PC-3 (cell line): ENCODE measurements at regions not wholly inside any gene's neighbourhood (a gene's known extent, or its start where the extent isn't known, plus 50 kb on each side); places are given as distances from the start of the nearest gene placed in this dataset.

Source experiments
- ATAC-seq: fragments of 200-7000 bp; cut with Tn5 transposase; 2 replicates; pipeline ENCODE4 v1.9.1; 2020; ENCODE audit warnings: mild to moderate bottlenecking, moderate library complexity
- BruUV-seq: library from RNA; stranded (reverse); fragments of 400-500 nt; replicated peaks from 2 replicates; lab custom pipeline; 2021; lab: Mats Ljungman, UMichigan
- CTCF ChIA-PET: fragments of 300-600 bp; sonication (Branson Sonifier 250); formaldehyde crosslinking; loops from one replicate; lab custom pipeline; 2022; ENCODE audit warnings: antibody characterized with exemption; lab: Charles Lee
- POLR2A ChIA-PET: fragments of 300-600 bp; sonication (Branson Sonifier 250); formaldehyde crosslinking; loops from one replicate; lab custom pipeline; 2022; ENCODE audit warnings: antibody characterized with exemption; ENCODE audit not compliant: unreplicated experiment; lab: Charles Lee
- DNase-seq: peaks from one replicate; pipeline ENCODE4 v3.0.0-alpha.2; 2015
- H2AFZ ChIP-seq: fragments of 300-600 bp; sonication (generic); 2 replicates; pipeline ENCODE4 v1.6.0; 2016; ENCODE audit warnings: antibody characterized with exemption, low read length
- H3F3A ChIP-seq: fragments of 300-600 bp; sonication (generic); one replicate; pipeline ENCODE4 v1.6.0; 2017; ENCODE audit warnings: antibody characterized with exemption, low read length, control low read depth, mild to moderate bottlenecking; ENCODE audit not compliant: unreplicated experiment
- H3K27ac ChIP-seq: fragments of 300-600 bp; sonication (generic); 2 replicates; pipeline ENCODE4 v1.5.1; 2016; ENCODE audit warnings: mild to moderate bottlenecking, low read length
- H3K27me3 ChIP-seq: fragments of 300-600 bp; sonication (generic); 2 replicates; pipeline ENCODE4 v1.6.1; 2016; ENCODE audit warnings: low read length, mixed read lengths
- H3K36me3 ChIP-seq: fragments of 300-600 bp; sonication (generic); 2 replicates; pipeline ENCODE4 v1.6.1; 2016; ENCODE audit warnings: low read depth, mixed run types, low read length, mixed read lengths
- H3K4me1 ChIP-seq: fragments of 300-600 bp; sonication (generic); 2 replicates; pipeline ENCODE4 v1.5.1; 2016; ENCODE audit warnings: low read length; ENCODE audit not compliant: insufficient read depth
- H3K4me2 ChIP-seq: fragments of 300-600 bp; sonication (generic); 2 replicates; pipeline ENCODE4 v1.6.0; 2016; ENCODE audit warnings: low read length
- H3K4me3 ChIP-seq: fragments of 300-600 bp; sonication (generic); 2 replicates; pipeline ENCODE4 v1.5.1; 2016; ENCODE audit warnings: mild to moderate bottlenecking, low read length, mixed read lengths
- H3K79me2 ChIP-seq: fragments of 300-600 bp; sonication (generic); 2 replicates; pipeline ENCODE4 v1.6.1; 2017; ENCODE audit warnings: low read length, mixed read lengths
- H3K9ac ChIP-seq: fragments of 300-600 bp; sonication (generic); 2 replicates; pipeline ENCODE4 v1.6.0; 2016; ENCODE audit warnings: mild to moderate bottlenecking, low read length
- H3K9me2 ChIP-seq: fragments of 300-600 bp; sonication (generic); replicated peaks from 2 replicates; pipeline ENCODE4 v1.6.1; 2016; ENCODE audit warnings: mixed run types, low read length, mixed read lengths
- H3K9me3 ChIP-seq: fragments of 300-600 bp; sonication (generic); 2 replicates; pipeline ENCODE4 v1.6.1; 2016; ENCODE audit warnings: low read length, mixed read lengths
- H4K20me1 ChIP-seq: fragments of 300-600 bp; sonication (generic); 2 replicates; pipeline ENCODE4 v1.6.1; 2016; ENCODE audit warnings: low read length, mixed read lengths
- EZH2 ChIP-seq: fragments of 300-600 bp; sonication (generic); IDR thresholded peaks from one replicate; pipeline ENCODE4 v1.6.1; 2017; ENCODE audit warnings: antibody characterized with exemption, mild to moderate bottlenecking, low read length; ENCODE audit not compliant: unreplicated experiment
- EZH2phosphoT487 ChIP-seq: fragments of 300-600 bp; sonication (generic); IDR thresholded peaks from 2 replicates; pipeline ENCODE4 v1.6.1; 2018; ENCODE audit warnings: mild to moderate bottlenecking, antibody characterized with exemption, low read length, borderline replicate concordance
- intact Hi-C: fragments of 100-400 bp; cut with micrococcal nuclease; formaldehyde crosslinking; loops from 2 replicates; pipeline ENCODE4 v1.9.0; 2023
- TF ChIP-seq, protein P1 (sequence below): fragments of 300-600 bp; sonication (generic); conservative IDR thresholded peaks from 2 replicates; pipeline ENCODE4 v1.5.1; 2017; ENCODE audit warnings: antibody characterized with exemption, low read depth, mild to moderate bottlenecking, low read length

DNA sequence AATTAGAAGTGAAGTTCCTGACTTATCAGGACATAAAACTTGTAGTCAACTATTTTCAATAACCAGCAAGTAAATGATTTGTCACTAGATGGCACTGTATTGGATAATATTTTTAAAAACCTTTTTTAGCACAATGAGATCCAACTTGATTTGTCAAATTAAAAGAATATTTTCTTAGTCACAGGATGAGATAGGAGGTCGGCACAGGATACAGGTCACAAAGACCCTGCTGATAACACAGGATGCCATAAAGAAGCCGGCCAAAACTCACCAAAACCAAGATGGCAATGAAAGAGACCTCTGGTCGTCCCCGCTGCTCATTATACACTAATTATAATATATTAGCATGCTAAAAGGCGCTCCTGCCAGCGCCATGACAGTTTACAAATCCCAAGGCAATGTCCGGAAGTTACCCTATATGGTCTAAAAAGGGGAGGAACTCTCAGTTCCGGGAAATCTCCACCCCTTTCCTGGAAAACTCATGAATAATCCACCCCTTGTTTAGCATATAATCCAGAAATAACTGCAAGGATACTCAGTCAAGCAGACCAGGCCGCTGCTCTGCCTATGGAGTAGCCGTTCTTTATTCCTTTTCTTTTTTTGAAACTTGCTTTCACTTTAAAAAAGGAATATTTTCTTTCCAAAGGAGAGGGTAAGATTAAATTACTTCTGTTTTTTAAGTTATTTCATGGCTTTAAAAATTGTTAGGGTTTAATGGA is 255.7 kb upstream of the MKLN1 start:
- peak overlapping the region; percentile 78 for H3K4me2 ChIP-seq
- peak overlapping the region; percentile 69; the same call in 1 of the 2 replicates for H2AFZ ChIP-seq
- CTCF ChIA-PET: interaction anchor here (0.6 kb wide), 1 partner anchor 120 kb away, joined by 3 read pairs; no protein-coding TSS in a partner anchor
- ATAC-seq (peak; percentile 57), DNase-seq (peak; percentile 72)
- no TSS peak for BruUV-seq
- H3K27ac ChIP-seq: peak overlapping the region; percentile 25; the same call in 1 of the 2 replicates
- 0 out of 2 replicates have a peak, but pooled peaks cover 6% of the 10 kb centered on the region for H4K20me1 ChIP-seq
- H3F3A ChIP-seq: peaks cover 5% of the 10 kb centered on the region
- no peaks in the 10 kb centered on the region for H3K9me2 ChIP-seq
- intact Hi-C loops: loop anchor here (5.0 kb wide), 1 partner anchor 35 kb away; no protein-coding TSS in a partner anchor
- H3K4me3 ChIP-seq: peak overlapping the region; percentile 56
- 0 out of 2 replicates have a peak, but pooled peaks cover 5% of the 10 kb centered on the region for H3K36me3 ChIP-seq
- no peaks in the 10 kb centered on the region for H3K27me3 ChIP-seq
- 0 out of 2 replicates have a peak overlapping the region, but pooled peaks have one; percentile 21 for H3K9ac ChIP-seq
- POLR2A ChIA-PET: no interaction called here
- no peaks in the 10 kb centered on the region for H3K9me3 ChIP-seq
- peaks cover 23% of the 10 kb centered on the region for H3K4me1 ChIP-seq
- peaks cover 26% of the 10 kb centered on the region; the same call in 1 of the 2 replicates for H3K79me2 ChIP-seq
- TF ChIP-seq, protein P1, sequence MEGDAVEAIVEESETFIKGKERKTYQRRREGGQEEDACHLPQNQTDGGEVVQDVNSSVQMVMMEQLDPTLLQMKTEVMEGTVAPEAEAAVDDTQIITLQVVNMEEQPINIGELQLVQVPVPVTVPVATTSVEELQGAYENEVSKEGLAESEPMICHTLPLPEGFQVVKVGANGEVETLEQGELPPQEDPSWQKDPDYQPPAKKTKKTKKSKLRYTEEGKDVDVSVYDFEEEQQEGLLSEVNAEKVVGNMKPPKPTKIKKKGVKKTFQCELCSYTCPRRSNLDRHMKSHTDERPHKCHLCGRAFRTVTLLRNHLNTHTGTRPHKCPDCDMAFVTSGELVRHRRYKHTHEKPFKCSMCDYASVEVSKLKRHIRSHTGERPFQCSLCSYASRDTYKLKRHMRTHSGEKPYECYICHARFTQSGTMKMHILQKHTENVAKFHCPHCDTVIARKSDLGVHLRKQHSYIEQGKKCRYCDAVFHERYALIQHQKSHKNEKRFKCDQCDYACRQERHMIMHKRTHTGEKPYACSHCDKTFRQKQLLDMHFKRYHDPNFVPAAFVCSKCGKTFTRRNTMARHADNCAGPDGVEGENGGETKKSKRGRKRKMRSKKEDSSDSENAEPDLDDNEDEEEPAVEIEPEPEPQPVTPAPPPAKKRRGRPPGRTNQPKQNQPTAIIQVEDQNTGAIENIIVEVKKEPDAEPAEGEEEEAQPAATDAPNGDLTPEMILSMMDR: peak; percentile 55
- no peak for TF ChIP-seq EZH2phosphoT487

DNA sequence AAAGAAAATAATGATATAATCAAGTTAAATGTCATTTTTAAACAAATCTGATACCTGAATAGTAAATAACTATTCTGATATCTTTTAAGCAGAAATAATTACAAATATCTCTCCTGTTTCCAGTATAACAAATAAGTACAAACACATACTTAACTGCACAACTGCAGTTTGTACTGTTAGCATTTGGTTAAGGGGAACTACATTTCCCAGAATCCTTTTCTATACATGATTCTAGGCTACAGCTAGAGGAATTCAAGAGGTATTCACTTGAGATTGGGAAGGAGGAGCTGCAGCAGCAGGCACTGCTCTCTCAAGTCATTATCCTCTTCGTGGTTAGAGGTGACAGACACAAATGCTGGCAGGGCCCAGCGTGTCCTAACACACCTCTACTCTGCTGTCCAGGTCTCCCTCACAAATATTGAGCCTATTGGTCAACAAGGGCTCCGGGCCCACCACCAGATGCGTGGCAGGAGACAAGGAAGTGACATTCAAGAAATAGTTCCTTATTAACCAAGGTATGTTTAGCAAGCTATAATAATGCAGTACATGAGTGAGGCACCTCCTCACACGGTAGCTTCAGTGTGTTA is 255.1 kb upstream of the MKLN1 start:
- Histone ChIP-seq H4K20me1 (0 out of 2 replicates have a peak, but pooled peaks cover 6% of the 10 kb centered on the region), H3K79me2 (peaks cover 26% of the 10 kb centered on the region; the same call in 1 of the 2 replicates), H3K9me3 (no peaks in the 10 kb centered on the region), H3K4me3 (peak overlapping the region; percentile 56; the same call in 1 of the 2 replicates), H3K27me3 (no peaks in the 10 kb centered on the region), H3K27ac (no peak overlapping the region), H3K4me2 (peak overlapping the region; percentile 78), H3K36me3 (0 out of 2 replicates have a peak, but pooled peaks cover 5% of the 10 kb centered on the region), H3F3A (peaks cover 5% of the 10 kb centered on the region), H3K9me2 (no peaks in the 10 kb centered on the region), H3K9ac (no peak overlapping the region), H2AFZ (no peak overlapping the region), H3K4me1 (peaks cover 20% of the 10 kb centered on the region)
- ATAC-seq: peak; percentile 53
- TF ChIP-seq EZH2: no peak
- intact Hi-C loops: loop anchor here (5.0 kb wide), 1 partner anchor 35 kb away; no protein-coding TSS in a partner anchor
- DNase-seq: peak; percentile 48
- CTCF ChIA-PET: no interaction called here
- no TSS peak for BruUV-seq
- POLR2A ChIA-PET: no interaction called here

DNA sequence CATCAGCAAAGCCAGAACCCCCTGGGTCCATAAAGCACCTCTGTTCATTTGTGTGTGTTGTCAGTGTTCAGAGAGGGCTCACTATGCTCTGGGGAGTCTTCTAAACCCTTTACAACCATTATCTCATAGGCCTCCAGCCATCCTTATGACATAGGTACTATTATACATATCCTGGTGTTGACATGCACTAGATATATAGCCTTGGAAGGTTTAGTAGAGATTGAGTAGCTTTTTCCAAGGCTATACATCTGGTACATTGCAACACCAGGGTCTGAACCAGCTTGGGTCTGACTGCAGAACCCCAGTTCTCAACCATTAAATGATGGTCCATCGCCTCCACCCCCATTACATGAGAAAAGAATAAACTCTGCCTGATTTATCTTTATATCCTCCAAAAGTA is 253.6 kb upstream of the MKLN1 start:
- Histone ChIP-seq H3K36me3 (no peaks in the 10 kb centered on the region), H3F3A (peaks cover 5% of the 10 kb centered on the region), H4K20me1 (0 out of 2 replicates have a peak, but pooled peaks cover 6% of the 10 kb centered on the region), H3K27ac (no peak overlapping the region), H3K9ac (no peak overlapping the region), H3K4me2 (no peak overlapping the region), H3K27me3 (no peaks in the 10 kb centered on the region), H2AFZ (no peak overlapping the region), H3K9me3 (no peaks in the 10 kb centered on the region), H3K9me2 (no peaks in the 10 kb centered on the region), H3K4me3 (no peak overlapping the region), H3K4me1 (peaks cover 20% of the 10 kb centered on the region), H3K79me2 (peaks cover 24% of the 10 kb centered on the region; the same call in 1 of the 2 replicates)
- no peak for TF ChIP-seq EZH2phosphoT487
- no peak for TF ChIP-seq EZH2
- TF ChIP-seq, protein P1: no peak
- intact Hi-C loops: loop anchor here (5.0 kb wide), 1 partner anchor 33 kb away; no protein-coding TSS in a partner anchor
- ChIA-PET POLR2A (no interaction called here), CTCF (no interaction called here)
- no peak for ATAC-seq
- no peak for DNase-seq
- no TSS peak for BruUV-seq
